SK-N-SH (cell line): ENCODE measurements at regions not wholly inside any gene's neighbourhood (a gene's known extent, or its start where the extent isn't known, plus 50 kb on each side); places are given as distances from the start of the nearest gene placed in this dataset.

Experiments used
- CTCF ChIA-PET: fragments of 300-600, 350-600 bp; formaldehyde crosslinking; extraction: SDS; loops from one replicate; lab custom pipeline; 2021; lab: Yijun Ruan, JAX
- POLR2A ChIA-PET: fragments of 350-600 bp; sonication (Branson Sonifier 250); formaldehyde crosslinking; extraction: SDS; loops from one replicate; lab custom pipeline; 2020; ENCODE audit warnings: antibody characterized with exemption, inconsistent platforms; lab: Yijun Ruan, JAX
- DNase-seq: peaks from one replicate; pipeline ENCODE4 v3.0.0; 2012
- H2AFZ ChIP-seq: fragments of 200-600 bp; sonication (generic); 2 replicates; pipeline ENCODE4 v1.8.1; 2016; ENCODE audit warnings: antibody characterized with exemption, mild to moderate bottlenecking, low read depth
- H3F3A ChIP-seq: fragments of 200-600 bp; sonication (generic); replicated peaks from 2 replicates; pipeline ENCODE3; 2016; ENCODE audit warnings: antibody characterized with exemption, mild to moderate bottlenecking; ENCODE audit not compliant: insufficient read depth
- H3K27ac ChIP-seq, 2 experiments: fragments of 200-500 bp in 1 of 2; fragments of 200-600 bp in 1 of 2; sonication (Bioruptor generic) in 1 of 2; sonication (generic), shearing (Covaris generic) in 1 of 2; 2 replicates each; pipeline versions ENCODE4 v1.5.1 to v1.6.1; 2014 to 2016; ENCODE audit warnings: low read depth in 2 of 2, inconsistent platforms in 1 of 2, low read length in 1 of 2, mild to moderate bottlenecking in 1 of 2, mixed read lengths in 1 of 2
- H3K27me3 ChIP-seq: fragments of 200-600 bp; sonication (generic), shearing (Covaris generic); 2 replicates; pipeline ENCODE4 v1.6.1; 2016; ENCODE audit warnings: mixed run types; ENCODE audit not compliant: insufficient read depth
- H3K36me3 ChIP-seq, 2 experiments: fragments of 200-500 bp in 1 of 2; fragments of 200-600 bp in 1 of 2; sonication (Bioruptor generic) in 1 of 2; sonication (generic) in 1 of 2; replicated peaks in 1 of 2; 2 replicates each; pipeline versions ENCODE3 to v1.5.1; 2014 to 2016; ENCODE audit warnings: low read length in 1 of 2, mild to moderate bottlenecking in 1 of 2; ENCODE audit not compliant: insufficient read depth in 2 of 2, control insufficient read depth in 1 of 2
- H3K4me1 ChIP-seq, 2 experiments: fragments of 200-500 bp in 1 of 2; fragments of 200-600 bp in 1 of 2; sonication (Bioruptor generic) in 1 of 2; sonication (generic), shearing (Covaris generic) in 1 of 2; 2 replicates each; pipeline versions ENCODE4 v1.5.1 to v1.6.1; 2014 to 2016; ENCODE audit warnings: low read depth in 1 of 2, low read length in 1 of 2, mixed run types in 1 of 2; ENCODE audit not compliant: insufficient read depth in 2 of 2, control insufficient read depth in 1 of 2
- H3K4me2 ChIP-seq: fragments of 200-600 bp; sonication (generic), shearing (Covaris generic); 2 replicates; pipeline ENCODE4 v1.6.1; 2017; ENCODE audit warnings: mixed run types
- H3K4me3 ChIP-seq, 2 experiments: fragments of 200-500 bp in 1 of 2; fragments of 200-600 bp in 1 of 2; sonication (Bioruptor generic) in 1 of 2; sonication (generic), shearing (Covaris generic) in 1 of 2; 2 replicates each; pipeline versions ENCODE4 v1.5.1 to v1.8.1; 2014 to 2016; ENCODE audit warnings: low read depth in 2 of 2, inconsistent platforms in 1 of 2, low read length in 1 of 2, mild to moderate bottlenecking in 1 of 2, mixed read lengths in 1 of 2, moderate library complexity in 1 of 2
- H3K79me2 ChIP-seq: fragments of 200-600 bp; sonication (generic); 2 replicates; pipeline ENCODE4 v1.8.1; 2017; ENCODE audit warnings: mild to moderate bottlenecking; ENCODE audit not compliant: insufficient read depth
- H3K9ac ChIP-seq: fragments of 200-600 bp; sonication (generic); 2 replicates; pipeline ENCODE4 v1.6.1; 2017; ENCODE audit warnings: mixed run types
- H3K9me2 ChIP-seq: fragments of 200-600 bp; sonication (generic); 2 replicates; pipeline ENCODE4 v1.6.1; 2017; ENCODE audit warnings: mixed run types
- H3K9me3 ChIP-seq: fragments of 200-600 bp; sonication (generic); 2 replicates; pipeline ENCODE4 v1.6.1; 2017; ENCODE audit warnings: mixed run types, mild to moderate bottlenecking, moderate library complexity
- H4K20me1 ChIP-seq: fragments of 200-600 bp; sonication (generic); 2 replicates; pipeline ENCODE4 v1.6.1; 2017; ENCODE audit warnings: mild to moderate bottlenecking, mixed run types; ENCODE audit not compliant: insufficient read depth
- CHD2 ChIP-seq: fragments of 150-350 bp; IDR thresholded peaks from 2 replicates; pipeline ENCODE4 v1.6.1; 2018; ENCODE audit warnings: low read length; ENCODE audit not compliant: partially characterized antibody
- ELF1 ChIP-seq: IDR thresholded peaks from 2 replicates; pipeline ENCODE4 v1.4.0; 2012
- EP300 ChIP-seq, 2 experiments: IDR thresholded peaks; 2 replicates each; pipeline versions ENCODE4 v1.4.0 to v1.6.1; 2012; ENCODE audit warnings: borderline replicate concordance in 1 of 2, low read depth in 1 of 2, low read length in 1 of 2
- EZH2phosphoT487 ChIP-seq: fragments of 200-600 bp; sonication (generic); IDR thresholded peaks from 2 replicates; pipeline ENCODE4 v1.6.1; 2017; ENCODE audit warnings: low read depth, mixed run types, mild to moderate bottlenecking, antibody characterized with exemption, moderate library complexity, borderline replicate concordance
- FOXJ3 ChIP-seq: sonication (generic); formaldehyde crosslinking; IDR thresholded peaks from 2 replicates; pipeline ENCODE4 v1.5.1; 2020; ENCODE audit warnings: mild to moderate bottlenecking, missing genetic modification reagents
- FOXM1 ChIP-seq: IDR thresholded peaks from 2 replicates; pipeline ENCODE4 v1.4.0; 2012; ENCODE audit warnings: low read depth, mild to moderate bottlenecking
- GATA2 ChIP-seq: sonication (generic); formaldehyde crosslinking; IDR thresholded peaks from 2 replicates; pipeline ENCODE4 v1.5.0; 2020; ENCODE audit warnings: mild to moderate bottlenecking, missing genetic modification reagents
- IRF3 ChIP-seq: fragments of 150-350 bp; IDR thresholded peaks from 2 replicates; pipeline ENCODE4 v1.6.1; 2016; ENCODE audit warnings: mild to moderate bottlenecking, low read depth, low read length
- JUND ChIP-seq: IDR thresholded peaks from 2 replicates; pipeline ENCODE4 v1.4.0; 2012
- MAX ChIP-seq: IDR thresholded peaks from 2 replicates; pipeline ENCODE4 v1.4.0; 2012; ENCODE audit warnings: low read depth
- MEF2A ChIP-seq: IDR thresholded peaks from 2 replicates; pipeline ENCODE4 v1.4.0; 2012; ENCODE audit warnings: low read depth, borderline replicate concordance
- MXI1 ChIP-seq: IDR thresholded peaks from 2 replicates; pipeline ENCODE4 v1.6.1; 2012; ENCODE audit warnings: mild to moderate bottlenecking, low read depth, low read length, improper control_type of control experiment
- NFIC ChIP-seq: IDR thresholded peaks from 2 replicates; pipeline ENCODE4 v1.4.0; 2012; ENCODE audit warnings: borderline replicate concordance
- NRF1 ChIP-seq: IDR thresholded peaks from 2 replicates; pipeline ENCODE4 v1.6.1; 2012; ENCODE audit warnings: low read depth, mild to moderate bottlenecking, low read length
- POLR2AphosphoS5 ChIP-seq: IDR thresholded peaks from 2 replicates; pipeline ENCODE4 v1.6.1; 2012; ENCODE audit warnings: low read depth, low read length
- RAD21 ChIP-seq: IDR thresholded peaks from 2 replicates; pipeline ENCODE4 v1.6.1; 2012; ENCODE audit warnings: mild to moderate bottlenecking, low read length
- RCOR1 ChIP-seq: fragments of 150-350 bp; IDR thresholded peaks from 2 replicates; pipeline ENCODE4 v1.6.1; 2017; ENCODE audit warnings: antibody characterized with exemption, low read length
- RFX5 ChIP-seq: IDR thresholded peaks from 2 replicates; pipeline ENCODE4 v1.6.1; 2012; ENCODE audit warnings: mild to moderate bottlenecking, improper control_type of control experiment, low read length
- RXRA ChIP-seq: IDR thresholded peaks from 2 replicates; pipeline ENCODE4 v1.4.0; 2012; ENCODE audit warnings: low read depth, mild to moderate bottlenecking, borderline replicate concordance
- SIN3A ChIP-seq: IDR thresholded peaks from 2 replicates; pipeline ENCODE4 v1.6.1; 2012; ENCODE audit warnings: low read depth, mild to moderate bottlenecking, low read length, moderate library complexity, borderline replicate concordance
- SMC3 ChIP-seq: IDR thresholded peaks from 2 replicates; pipeline ENCODE4 v1.6.1; 2012; ENCODE audit warnings: low read depth, low read length, improper control_type of control experiment
- TAF1 ChIP-seq: IDR thresholded peaks from 2 replicates; pipeline ENCODE4 v1.6.1; 2012; ENCODE audit warnings: low read depth, mild to moderate bottlenecking, low read length, moderate library complexity, borderline replicate concordance
- TCF12 ChIP-seq: IDR thresholded peaks from 2 replicates; pipeline ENCODE4 v1.4.0; 2012
- TEAD4 ChIP-seq: IDR thresholded peaks from 2 replicates; pipeline ENCODE4 v1.4.0; 2012; ENCODE audit warnings: mild to moderate bottlenecking, borderline replicate concordance; ENCODE audit not compliant: insufficient read depth
- YY1 ChIP-seq: IDR thresholded peaks from 2 replicates; pipeline ENCODE4 v1.4.0; 2012; ENCODE audit warnings: low read depth, mild to moderate bottlenecking
- WGBS: methylation state at CpG from one replicate; pipeline ENCODE4 v1.1.6; 2017; ENCODE audit warnings: low lambda C conversion rate; 5-methylcytosine and 5-hydroxymethylcytosine counted together
- TF ChIP-seq, protein P1 (sequence below): fragments of 150-350 bp; IDR thresholded peaks from 2 replicates; pipeline ENCODE4 v1.6.1; 2017; ENCODE audit warnings: antibody characterized with exemption, low read length, low read depth, borderline replicate concordance
- TF ChIP-seq, protein P2 (sequence below): IDR thresholded peaks from 2 replicates; pipeline ENCODE4 v1.4.0; 2012; ENCODE audit warnings: low read depth, borderline replicate concordance
- TF ChIP-seq, protein P3 (sequence below): fragments of 200-600 bp; sonication (generic); IDR thresholded peaks from 2 replicates; pipeline ENCODE4 v1.6.1; 2017; ENCODE audit warnings: antibody characterized with exemption, mild to moderate bottlenecking, moderate library complexity

GRCh38 chr17:77374170-77374936 is 233.6 kb downstream of the SEC14L1 start:
- Histone ChIP-seq H3K27ac (peak overlapping the region; percentile 63 to 100; a peak in 3 of 4 replicates), H3K4me1 (peaks cover 31 to 80% of the 10 kb centered on the region in 2 experiments), H3K9me2 (no peaks in the 10 kb centered on the region), H4K20me1 (peaks cover 50% of the 10 kb centered on the region), H3K4me2 (peak overlapping the region; percentile 100), H3K36me3 (no peaks in the 10 kb centered on the region), H3K9me3 (no peaks in the 10 kb centered on the region), H3K4me3 (peak overlapping the region; percentile 88 to 95), H3K9ac (peak overlapping the region; percentile 78), H2AFZ (no peak overlapping the region), H3K27me3 (no peaks in the 10 kb centered on the region), H3K79me2 (peaks cover 64% of the 10 kb centered on the region), H3F3A (peaks cover 26% of the 10 kb centered on the region)
- POLR2A ChIA-PET: interaction anchor here (0.6 to 6.6 kb wide), 17 partner anchors 11 to 1263 kb away, joined by 3 to 44 read pairs (median 6); no protein-coding TSS in a partner anchor
- peak; percentile 93 for DNase-seq
- peak; percentile 88 for TF ChIP-seq NFIC
- TF ChIP-seq RCOR1: peak; percentile 18; the same call in 1 of the 2 replicates
- TF ChIP-seq SIN3A: no peak; the same call in 1 of the 2 replicates
- TF ChIP-seq NRF1: no peak
- no peak for TF ChIP-seq TEAD4
- TF ChIP-seq, protein P1, sequence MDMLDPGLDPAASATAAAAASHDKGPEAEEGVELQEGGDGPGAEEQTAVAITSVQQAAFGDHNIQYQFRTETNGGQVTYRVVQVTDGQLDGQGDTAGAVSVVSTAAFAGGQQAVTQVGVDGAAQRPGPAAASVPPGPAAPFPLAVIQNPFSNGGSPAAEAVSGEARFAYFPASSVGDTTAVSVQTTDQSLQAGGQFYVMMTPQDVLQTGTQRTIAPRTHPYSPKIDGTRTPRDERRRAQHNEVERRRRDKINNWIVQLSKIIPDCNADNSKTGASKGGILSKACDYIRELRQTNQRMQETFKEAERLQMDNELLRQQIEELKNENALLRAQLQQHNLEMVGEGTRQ: no peak
- no peak for TF ChIP-seq MEF2A
- TF ChIP-seq, protein P2, sequence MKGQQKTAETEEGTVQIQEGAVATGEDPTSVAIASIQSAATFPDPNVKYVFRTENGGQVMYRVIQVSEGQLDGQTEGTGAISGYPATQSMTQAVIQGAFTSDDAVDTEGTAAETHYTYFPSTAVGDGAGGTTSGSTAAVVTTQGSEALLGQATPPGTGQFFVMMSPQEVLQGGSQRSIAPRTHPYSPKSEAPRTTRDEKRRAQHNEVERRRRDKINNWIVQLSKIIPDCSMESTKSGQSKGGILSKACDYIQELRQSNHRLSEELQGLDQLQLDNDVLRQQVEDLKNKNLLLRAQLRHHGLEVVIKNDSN: no peak
- peak; percentile 87 for TF ChIP-seq MXI1
- no peak; the same call in none of the 2 replicates for TF ChIP-seq FOXJ3
- no peak for TF ChIP-seq EZH2phosphoT487
- no peak for TF ChIP-seq ELF1
- TF ChIP-seq RFX5: no peak
- TF ChIP-seq SMC3: peak; percentile 33; the same call in 1 of the 2 replicates
- peak; percentile 53 for TF ChIP-seq TAF1
- TF ChIP-seq CHD2: peak; percentile 86
- peak; percentile 67 for TF ChIP-seq POLR2AphosphoS5
- no peak for TF ChIP-seq FOXM1
- no peak for TF ChIP-seq JUND
- TF ChIP-seq GATA2 (CRISPR knock-in tag): no peak; the same call in 1 of the 2 replicates
- peak in 1 of 2 experiments; percentile 76; a peak in 2 of 4 replicates for TF ChIP-seq EP300 (IDR thresholded peaks at IDR 0.05; ENCODE audit: borderline replicate concordance in 1 of 2, low read depth in 1 of 2, low read length in 1 of 2)
- TF ChIP-seq YY1: no peak
- TF ChIP-seq, protein P3, sequence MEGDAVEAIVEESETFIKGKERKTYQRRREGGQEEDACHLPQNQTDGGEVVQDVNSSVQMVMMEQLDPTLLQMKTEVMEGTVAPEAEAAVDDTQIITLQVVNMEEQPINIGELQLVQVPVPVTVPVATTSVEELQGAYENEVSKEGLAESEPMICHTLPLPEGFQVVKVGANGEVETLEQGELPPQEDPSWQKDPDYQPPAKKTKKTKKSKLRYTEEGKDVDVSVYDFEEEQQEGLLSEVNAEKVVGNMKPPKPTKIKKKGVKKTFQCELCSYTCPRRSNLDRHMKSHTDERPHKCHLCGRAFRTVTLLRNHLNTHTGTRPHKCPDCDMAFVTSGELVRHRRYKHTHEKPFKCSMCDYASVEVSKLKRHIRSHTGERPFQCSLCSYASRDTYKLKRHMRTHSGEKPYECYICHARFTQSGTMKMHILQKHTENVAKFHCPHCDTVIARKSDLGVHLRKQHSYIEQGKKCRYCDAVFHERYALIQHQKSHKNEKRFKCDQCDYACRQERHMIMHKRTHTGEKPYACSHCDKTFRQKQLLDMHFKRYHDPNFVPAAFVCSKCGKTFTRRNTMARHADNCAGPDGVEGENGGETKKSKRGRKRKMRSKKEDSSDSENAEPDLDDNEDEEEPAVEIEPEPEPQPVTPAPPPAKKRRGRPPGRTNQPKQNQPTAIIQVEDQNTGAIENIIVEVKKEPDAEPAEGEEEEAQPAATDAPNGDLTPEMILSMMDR: peak; percentile 54
- no peak for TF ChIP-seq RXRA
- TF ChIP-seq MAX: peak; percentile 69; the same call in 1 of the 2 replicates
- peak; percentile 38 for TF ChIP-seq TCF12
- peak; percentile 45 for TF ChIP-seq RAD21
- no peak for TF ChIP-seq IRF3
- CTCF ChIA-PET: interaction anchor here (0.7 to 3.3 kb wide), 26 partner anchors 12 to 168 kb away, joined by 3 to 23 read pairs (median 4); no protein-coding TSS in a partner anchor
- WGBS: 26% methylated on average over 32 of the region's 34 CpGs
